ENCODE measurements at regions not wholly inside any gene's neighbourhood (a gene's known extent, or its start where the extent isn't known, plus 50 kb on each side); places are given as distances from the start of the nearest gene placed in this dataset.

DNA sequence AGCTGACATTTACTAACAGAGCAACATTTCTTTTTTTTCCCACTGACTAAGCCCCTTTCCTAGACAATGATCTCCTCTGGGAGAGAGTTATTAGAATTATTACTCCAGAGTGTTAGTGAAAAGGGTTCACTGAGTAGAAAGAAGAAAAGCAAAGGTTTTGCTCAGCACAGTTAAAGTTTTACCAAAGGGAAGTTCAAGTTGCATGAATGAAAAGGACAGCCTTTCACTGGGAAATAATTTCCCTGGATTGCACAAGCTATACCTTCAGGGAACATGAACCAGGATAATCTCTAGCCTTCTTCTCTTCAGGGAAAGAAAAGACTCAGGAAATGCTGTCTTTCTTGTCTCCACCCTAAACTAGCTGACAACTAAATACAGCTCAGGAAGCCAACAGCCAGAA is 71.4 kb upstream of the ESRRG start (continued):
- TF ChIP-seq, protein P1, sequence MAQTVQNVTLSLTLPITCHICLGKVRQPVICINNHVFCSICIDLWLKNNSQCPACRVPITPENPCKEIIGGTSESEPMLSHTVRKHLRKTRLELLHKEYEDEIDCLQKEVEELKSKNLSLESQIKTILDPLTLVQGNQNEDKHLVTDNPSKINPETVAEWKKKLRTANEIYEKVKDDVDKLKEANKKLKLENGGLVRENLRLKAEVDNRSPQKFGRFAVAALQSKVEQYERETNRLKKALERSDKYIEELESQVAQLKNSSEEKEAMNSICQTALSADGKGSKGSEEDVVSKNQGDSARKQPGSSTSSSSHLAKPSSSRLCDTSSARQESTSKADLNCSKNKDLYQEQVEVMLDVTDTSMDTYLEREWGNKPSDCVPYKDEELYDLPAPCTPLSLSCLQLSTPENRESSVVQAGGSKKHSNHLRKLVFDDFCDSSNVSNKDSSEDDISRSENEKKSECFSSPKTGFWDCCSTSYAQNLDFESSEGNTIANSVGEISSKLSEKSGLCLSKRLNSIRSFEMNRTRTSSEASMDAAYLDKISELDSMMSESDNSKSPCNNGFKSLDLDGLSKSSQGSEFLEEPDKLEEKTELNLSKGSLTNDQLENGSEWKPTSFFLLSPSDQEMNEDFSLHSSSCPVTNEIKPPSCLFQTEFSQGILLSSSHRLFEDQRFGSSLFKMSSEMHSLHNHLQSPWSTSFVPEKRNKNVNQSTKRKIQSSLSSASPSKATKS (CRISPR knock-in tag; IDR thresholded peaks at IDR 0.05): no peak
- TF ChIP-seq SAFB2 (IDR thresholded peaks at IDR 0.05; ENCODE audit: borderline replicate concordance, low read depth, low read length, severe bottlenecking): no peak
- TF ChIP-seq, protein P2, sequence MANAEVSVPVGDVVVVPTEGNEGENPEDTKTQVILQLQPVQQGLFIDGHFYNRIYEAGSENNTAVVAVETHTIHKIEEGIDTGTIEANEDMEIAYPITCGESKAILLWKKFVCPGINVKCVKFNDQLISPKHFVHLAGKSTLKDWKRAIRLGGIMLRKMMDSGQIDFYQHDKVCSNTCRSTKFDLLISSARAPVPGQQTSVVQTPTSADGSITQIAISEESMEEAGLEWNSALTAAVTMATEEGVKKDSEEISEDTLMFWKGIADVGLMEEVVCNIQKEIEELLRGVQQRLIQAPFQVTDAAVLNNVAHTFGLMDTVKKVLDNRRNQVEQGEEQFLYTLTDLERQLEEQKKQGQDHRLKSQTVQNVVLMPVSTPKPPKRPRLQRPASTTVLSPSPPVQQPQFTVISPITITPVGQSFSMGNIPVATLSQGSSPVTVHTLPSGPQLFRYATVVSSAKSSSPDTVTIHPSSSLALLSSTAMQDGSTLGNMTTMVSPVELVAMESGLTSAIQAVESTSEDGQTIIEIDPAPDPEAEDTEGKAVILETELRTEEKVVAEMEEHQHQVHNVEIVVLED (CRISPR knock-in tag; IDR thresholded peaks at IDR 0.05): no peak

DNA sequence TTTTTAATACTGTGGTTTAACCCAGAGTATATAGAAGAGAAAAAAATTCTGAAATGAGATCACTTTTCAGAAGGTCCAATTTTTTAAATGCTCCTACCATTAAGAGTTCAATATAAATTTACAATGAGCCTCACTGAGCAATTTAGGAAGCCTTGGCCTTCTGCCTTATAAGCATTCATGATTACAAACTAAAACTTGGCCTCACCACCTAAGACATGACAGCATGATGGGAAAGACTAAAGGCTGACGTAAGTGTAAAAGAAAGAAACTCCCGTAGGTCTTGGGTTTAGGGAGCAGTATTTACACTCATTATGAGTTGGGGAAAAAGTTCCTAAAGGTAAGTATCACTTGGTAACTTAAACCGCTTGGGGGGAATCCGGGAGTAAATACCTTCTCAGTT is 70.7 kb upstream of the ESRRG start:
- Histone ChIP-seq H3K27me3 (ENCODE audit: control insufficient read depth in 2 of 2, insufficient read depth in 2 of 2, low read length in 2 of 2) (no peaks in the 10 kb centered on the region), H2AFZ (ENCODE audit: low read depth, low read length) (no peak overlapping the region), H3K4me3 (no peak overlapping the region), H3K36me3 (ENCODE audit: control insufficient read depth, insufficient read depth, low read length) (no peaks in the 10 kb centered on the region), H3K79me2 (ENCODE audit: control insufficient read depth, insufficient read depth, low read length) (no peaks in the 10 kb centered on the region), H3K4me1 (replicated peaks in 1 of 2; ENCODE audit: control insufficient read depth in 2 of 2, insufficient read depth in 2 of 2, low read length in 2 of 2) (no peaks in the 10 kb centered on the region), H4K20me1 (replicated peaks; ENCODE audit: control insufficient read depth, insufficient read depth, low read length) (no peaks in the 10 kb centered on the region), H3K4me2 (ENCODE audit: insufficient read depth, low read length) (no peak overlapping the region), H3K9me1 (ENCODE audit: control insufficient read depth, insufficient read depth, low read length) (no peaks in the 10 kb centered on the region), H3K9me3 (replicated peaks; ENCODE audit: control insufficient read depth, insufficient read depth, low read depth, low read length) (no peaks in the 10 kb centered on the region), H3K9ac (ENCODE audit: insufficient read depth in 1 of 2, low read depth in 2 of 2, low read length in 2 of 2) (no peak overlapping the region), H3K27ac (ENCODE audit: extremely low read depth, low read depth, low read length) (no peak overlapping the region)
- in situ Hi-C loops (cut with MboI) (no loop called here), intact Hi-C loops (cut with micrococcal nuclease) (no loop called here)
- BruUV-seq (replicated peaks): no TSS peak
- 2% methylated on average over 4 of the region's 4 CpGs for WGBS (ENCODE audit: insufficient coverage, low coverage, missing lambda C conversion rate)
- no peak for ATAC-seq
- ChIA-PET POLR2A (no interaction called here), CTCF (ENCODE audit: low intra/inter-chr PET ratio) (no interaction called here)
- DNase-seq (ENCODE audit: extremely low read depth in 1 of 4, low spot score in 3 of 4): no peak
- no peak for TF ChIP-seq MTA3 (IDR thresholded peaks at IDR 0.05; ENCODE audit: borderline replicate concordance)
- TF ChIP-seq ZNF586 (CRISPR knock-in tag; conservative IDR thresholded peaks at IDR 0.05): no peak
- no peak for TF ChIP-seq ZZZ3 (IDR thresholded peaks at IDR 0.05)
- no peak for TF ChIP-seq RBFOX2 (IDR thresholded peaks at IDR 0.05; ENCODE audit: low read depth, low read length)
- TF ChIP-seq LEF1 (IDR thresholded peaks at IDR 0.05): no peak
- no peak for TF ChIP-seq ZNF699 (CRISPR knock-in tag; IDR thresholded peaks at IDR 0.05; ENCODE audit: insufficient replicate concordance)
- no peak for TF ChIP-seq HMGN3 (IDR thresholded peaks at IDR 0.05; ENCODE audit: borderline replicate concordance, extremely low read depth, insufficient read length, low read depth, low read length)
- no peak for TF ChIP-seq ETV6 (IDR thresholded peaks at IDR 0.05; ENCODE audit: borderline replicate concordance in 1 of 2, low read depth in 2 of 2, low read length in 1 of 2)
- no peak for TF ChIP-seq ETV6 (CRISPR knock-in tag; IDR thresholded peaks at IDR 0.05; ENCODE audit: borderline replicate concordance)
- TF ChIP-seq, protein P3, sequence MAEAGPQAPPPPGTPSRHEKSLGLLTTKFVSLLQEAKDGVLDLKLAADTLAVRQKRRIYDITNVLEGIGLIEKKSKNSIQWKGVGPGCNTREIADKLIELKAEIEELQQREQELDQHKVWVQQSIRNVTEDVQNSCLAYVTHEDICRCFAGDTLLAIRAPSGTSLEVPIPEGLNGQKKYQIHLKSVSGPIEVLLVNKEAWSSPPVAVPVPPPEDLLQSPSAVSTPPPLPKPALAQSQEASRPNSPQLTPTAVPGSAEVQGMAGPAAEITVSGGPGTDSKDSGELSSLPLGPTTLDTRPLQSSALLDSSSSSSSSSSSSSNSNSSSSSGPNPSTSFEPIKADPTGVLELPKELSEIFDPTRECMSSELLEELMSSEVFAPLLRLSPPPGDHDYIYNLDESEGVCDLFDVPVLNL (CRISPR knock-in tag; IDR thresholded peaks at IDR 0.05; ENCODE audit: low read depth): no peak
- TF ChIP-seq ESRRB (CRISPR knock-in tag; IDR thresholded peaks at IDR 0.05; ENCODE audit: borderline replicate concordance): no peak
- no peak for TF ChIP-seq ARID2 (IDR thresholded peaks at IDR 0.05)
- TF ChIP-seq SOX6 (IDR thresholded peaks at IDR 0.05): no peak
- no peak for TF ChIP-seq ESRRA (IDR thresholded peaks at IDR 0.05; ENCODE audit: borderline replicate concordance, low read depth)
- FAIRE-seq: no peak
